ENCODE measurements at regions not wholly inside any gene's neighbourhood (a gene's known extent, or its start where the extent isn't known, plus 50 kb on each side); places are given as distances from the start of the nearest gene placed in this dataset.

- TF ChIP-seq, protein P1, sequence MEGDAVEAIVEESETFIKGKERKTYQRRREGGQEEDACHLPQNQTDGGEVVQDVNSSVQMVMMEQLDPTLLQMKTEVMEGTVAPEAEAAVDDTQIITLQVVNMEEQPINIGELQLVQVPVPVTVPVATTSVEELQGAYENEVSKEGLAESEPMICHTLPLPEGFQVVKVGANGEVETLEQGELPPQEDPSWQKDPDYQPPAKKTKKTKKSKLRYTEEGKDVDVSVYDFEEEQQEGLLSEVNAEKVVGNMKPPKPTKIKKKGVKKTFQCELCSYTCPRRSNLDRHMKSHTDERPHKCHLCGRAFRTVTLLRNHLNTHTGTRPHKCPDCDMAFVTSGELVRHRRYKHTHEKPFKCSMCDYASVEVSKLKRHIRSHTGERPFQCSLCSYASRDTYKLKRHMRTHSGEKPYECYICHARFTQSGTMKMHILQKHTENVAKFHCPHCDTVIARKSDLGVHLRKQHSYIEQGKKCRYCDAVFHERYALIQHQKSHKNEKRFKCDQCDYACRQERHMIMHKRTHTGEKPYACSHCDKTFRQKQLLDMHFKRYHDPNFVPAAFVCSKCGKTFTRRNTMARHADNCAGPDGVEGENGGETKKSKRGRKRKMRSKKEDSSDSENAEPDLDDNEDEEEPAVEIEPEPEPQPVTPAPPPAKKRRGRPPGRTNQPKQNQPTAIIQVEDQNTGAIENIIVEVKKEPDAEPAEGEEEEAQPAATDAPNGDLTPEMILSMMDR (IDR thresholded peaks at IDR 0.05), result no peak
- no peak for TF ChIP-seq EZH2phosphoT487 (IDR thresholded peaks at IDR 0.05)
Measured at GRCh38 chr3:66762916-66763693, 235.0 kb upstream of the KBTBD8 start.

Measured in neural progenitor cell (in vitro differentiated cells).